K562 (cell line): ENCODE measurements at regions not wholly inside any gene's neighbourhood (a gene's known extent, or its start where the extent isn't known, plus 50 kb on each side); places are given as distances from the start of the nearest gene placed in this dataset.

Experiments used
- ATAC-seq: fragments of 200-7000 bp; cut with Tn5 transposase; 3 replicates; pipeline ENCODE4 v1.9.1; 2020; ENCODE audit warnings: moderate library complexity
- BruUV-seq: library from RNA; stranded (reverse); fragments of 400-500 nt; replicated peaks from 2 replicates; lab custom pipeline; 2021; lab: Mats Ljungman, UMichigan
- CTCF ChIA-PET: fragments of 300-600 bp; formaldehyde crosslinking; extraction: SDS; loops from one replicate; lab custom pipeline; 2021; ENCODE audit warnings: low intra/inter-chr PET ratio; lab: Yijun Ruan, JAX
- POLR2A ChIA-PET: fragments of 300-600, 350-650 bp; sonication (Branson Sonifier 250); formaldehyde crosslinking; extraction: SDS; loops from one replicate; lab custom pipeline; 2021; ENCODE audit warnings: antibody characterized with exemption, inconsistent platforms; lab: Yijun Ruan, JAX
- DNase-seq, 4 experiments: peaks; one replicate each; pipeline versions ENCODE4 v3.0.0 to v3.0.0-alpha.2; 2011 to 2018; ENCODE audit warnings: low spot score in 3 of 4, mixed read lengths in 3 of 4; ENCODE audit errors: extremely low read depth in 1 of 4
- FAIRE-seq: peaks from 2 replicates; lab custom pipeline; 2011; peaks lifted over from hg19 to GRCh38; lab: Jason Lieb, UNC
- H2AFZ ChIP-seq: 2 replicates; pipeline ENCODE4 v1.6.0; 2011; ENCODE audit warnings: low read depth, low read length, control low read depth, inconsistent platforms
- H3K27ac ChIP-seq: fragments of 200-600 bp; 3 replicates; pipeline ENCODE4 v1.8.0; 2011; ENCODE audit warnings: low read depth, mild to moderate bottlenecking, control low read depth, inconsistent platforms, low read length, moderate library complexity, mixed read lengths; ENCODE audit errors: extremely low read depth
- H3K27me3 ChIP-seq, 2 experiments: fragments of 300-600 bp in 1 of 2; 2 replicates in 1 of 2; 3 replicates in 1 of 2; pipeline versions ENCODE4 v1.6.0 to v1.8.0; 2011; ENCODE audit warnings: inconsistent platforms in 2 of 2, low read length in 2 of 2, mild to moderate bottlenecking in 1 of 2, mixed read lengths in 1 of 2, moderate library complexity in 1 of 2; ENCODE audit not compliant: control insufficient read depth in 2 of 2, insufficient read depth in 2 of 2
- H3K36me3 ChIP-seq: fragments of 300-600 bp; 3 replicates; pipeline ENCODE4 v1.8.0; 2011; ENCODE audit warnings: mild to moderate bottlenecking, low read length, inconsistent platforms; ENCODE audit not compliant: control insufficient read depth, insufficient read depth
- H3K4me1 ChIP-seq, 2 experiments: fragments of 200-600 bp in 1 of 2; replicated peaks in 1 of 2; 2 replicates in 1 of 2; 3 replicates in 1 of 2; pipeline versions ENCODE4 v1.5.1 to v1.8.0; 2011; ENCODE audit warnings: inconsistent platforms in 2 of 2, low read length in 2 of 2, mild to moderate bottlenecking in 1 of 2, mixed read lengths in 1 of 2, moderate library complexity in 1 of 2; ENCODE audit not compliant: control insufficient read depth in 2 of 2, insufficient read depth in 2 of 2
- H3K4me2 ChIP-seq: 2 replicates; pipeline ENCODE4 v1.6.1; 2011; ENCODE audit warnings: low read length, control low read depth, inconsistent platforms, mixed read lengths; ENCODE audit not compliant: insufficient read depth
- H3K4me3 ChIP-seq: fragments of 200-600 bp; sonication (generic), shearing (Covaris generic); 2 replicates; pipeline ENCODE4 v1.5.1; 2016; ENCODE audit warnings: control low read depth, inconsistent platforms
- H3K79me2 ChIP-seq: fragments of 200-600 bp; 3 replicates; pipeline ENCODE4 v1.8.0; 2011; ENCODE audit warnings: low read length, inconsistent platforms; ENCODE audit not compliant: control insufficient read depth, insufficient read depth
- H3K9ac ChIP-seq, 2 experiments: 2 replicates each; pipeline versions ENCODE4 v1.6.0 to v1.6.1; 2011; ENCODE audit warnings: low read depth in 2 of 2, low read length in 2 of 2, control low read depth in 1 of 2, inconsistent platforms in 1 of 2, mild to moderate bottlenecking in 1 of 2, mixed read lengths in 1 of 2; ENCODE audit not compliant: insufficient read depth in 1 of 2
- H3K9me1 ChIP-seq: one replicate; pipeline ENCODE4 v1.6.0; 2011; ENCODE audit warnings: inconsistent platforms, mild to moderate bottlenecking, low read length, moderate library complexity; ENCODE audit not compliant: control insufficient read depth, insufficient read depth
- H3K9me3 ChIP-seq: replicated peaks from 2 replicates; pipeline ENCODE4 v1.5.1; 2011; ENCODE audit warnings: low read depth, low read length, inconsistent platforms; ENCODE audit not compliant: control insufficient read depth, insufficient read depth
- H4K20me1 ChIP-seq: replicated peaks from 2 replicates; pipeline ENCODE4 v1.6.1; 2011; ENCODE audit warnings: low read length, inconsistent platforms, mixed read lengths; ENCODE audit not compliant: control insufficient read depth, insufficient read depth
- CREBBP ChIP-seq: IDR thresholded peaks from one replicate; pipeline ENCODE4 v1.6.1; 2012; ENCODE audit warnings: low read depth, mild to moderate bottlenecking, control low read depth, inconsistent platforms, low read length
- GABPB2 ChIP-seq: fragments of 250-450 bp; sonication (Bioruptor Pico); conservative IDR thresholded peaks from 2 replicates; pipeline ENCODE4 v1.5.1; 2021; ENCODE audit warnings: mild to moderate bottlenecking
- RBM25 ChIP-seq: fragments of 200-400 bp; formaldehyde crosslinking; IDR thresholded peaks from 2 replicates; pipeline ENCODE4 v1.6.1; 2018; ENCODE audit warnings: low read length, low read depth, moderate library complexity; ENCODE audit not compliant: severe bottlenecking
- SNAPC5 ChIP-seq: fragments of 250-450 bp; sonication (Bioruptor Pico); IDR thresholded peaks from 2 replicates; pipeline ENCODE4 v1.8.0; 2021; ENCODE audit warnings: moderate library complexity, mild to moderate bottlenecking, inconsistent platforms
- ZNF584 ChIP-seq: fragments of 200-800 bp; sonication (Bioruptor generic); IDR thresholded peaks from 2 replicates; pipeline ENCODE4 v1.6.1; 2016; ENCODE audit warnings: low read depth, mild to moderate bottlenecking, missing genetic modification characterization, missing compliant biosample characterization
- WGBS: fragments of 100-300 bp; shearing (Covaris generic); methylation state at CpG from one replicate; pipeline ENCODE4 v1.1.6; 2016; ENCODE audit warnings: low coverage, mixed read lengths; ENCODE audit not compliant: insufficient coverage; ENCODE audit errors: missing lambda C conversion rate; 5-methylcytosine and 5-hydroxymethylcytosine counted together
- in situ Hi-C: fragments of 300-500 bp; cut with MboI; formaldehyde crosslinking; loops from 4 replicates; pipeline ENCODE4 v1.15.0; 2018; ENCODE audit warnings: inconsistent platforms, mixed read lengths
- intact Hi-C: fragments of 100-400 bp; cut with micrococcal nuclease; formaldehyde crosslinking; loops from 2 replicates; pipeline ENCODE4 v1.14.2; 2022

GRCh38 chr12:28604240-28604639, 414.0 kb downstream of the CCDC91 start:
- POLR2A ChIA-PET: no interaction called here
- Histone ChIP-seq H3K27ac (no peak overlapping the region), H3K4me3 (no peak overlapping the region), H3K9ac (no peak overlapping the region), H2AFZ (no peak overlapping the region), H3K27me3 (no peaks in the 10 kb centered on the region), H3K4me2 (no peak overlapping the region), H3K9me1 (no peaks in the 10 kb centered on the region), H3K79me2 (no peaks in the 10 kb centered on the region), H3K4me1 (no peaks in the 10 kb centered on the region), H3K9me3 (no peaks in the 10 kb centered on the region), H3K36me3 (no peaks in the 10 kb centered on the region), H4K20me1 (no peaks in the 10 kb centered on the region)
- intact Hi-C loops: no loop called here
- CTCF ChIA-PET: no interaction called here
- WGBS: 5% methylated on average over 1 of the region's 1 CpG
- no peak for TF ChIP-seq CREBBP
- no peak for TF ChIP-seq SNAPC5 (CRISPR knock-in tag)
- peak; percentile 10 for TF ChIP-seq RBM25
- FAIRE-seq (peak; percentile 19), DNase-seq (no peak), ATAC-seq (no peak)
- in situ Hi-C loops: no loop called here
- BruUV-seq: no TSS peak

- H4K20me1 ChIP-seq: no peaks in the 10 kb centered on the region
- intact Hi-C loops (no loop called here), in situ Hi-C loops (no loop called here)
- no peaks in the 10 kb centered on the region for H3K4me1 ChIP-seq
- POLR2A ChIA-PET: no interaction called here
- TF ChIP-seq ZNF584 (CRISPR knock-in tag) (no peak), GABPB2 (CRISPR knock-in tag) (no peak)
- no peak overlapping the region for H3K9ac ChIP-seq
- FAIRE-seq: no peak
- no peak for ATAC-seq
- no peaks in the 10 kb centered on the region for H3K79me2 ChIP-seq
- H3K4me3 ChIP-seq: no peak overlapping the region
- no peaks in the 10 kb centered on the region for H3K27me3 ChIP-seq
- H3K4me2 ChIP-seq: no peak overlapping the region
- DNase-seq: no peak
- no TSS peak for BruUV-seq
- no peaks in the 10 kb centered on the region for H3K9me1 ChIP-seq
- CTCF ChIA-PET: interaction anchor here (0.6 kb wide), 1 partner anchor 42 kb away, joined by 3 read pairs; no protein-coding TSS in a partner anchor
- no peaks in the 10 kb centered on the region for H3K36me3 ChIP-seq
- 0% methylated on average over 1 of the region's 1 CpG for WGBS
- H3K9me3 ChIP-seq: no peaks in the 10 kb centered on the region
- H3K27ac ChIP-seq: no peak overlapping the region
- no peak overlapping the region for H2AFZ ChIP-seq
Observed at GRCh38 chr12:28606967-28607557, 416.8 kb downstream of the CCDC91 start.
